ENCODE measurements at regions not wholly inside any gene's neighbourhood (a gene's known extent, or its start where the extent isn't known, plus 50 kb on each side); places are given as distances from the start of the nearest gene placed in this dataset.

- ChIA-PET CTCF (ENCODE audit: partially characterized antibody) (interaction anchor here (1.0 to 2.4 kb wide), 4 partner anchors 8 to 11 kb away, joined by 4 to 11 read pairs (median 6); no protein-coding TSS in a partner anchor), POLR2A (ENCODE audit: partially characterized antibody) (no interaction called here)
- Histone ChIP-seq H2BK120ac (replicated peaks; ENCODE audit: low read depth, low read length) (no peak overlapping the region), H3K56ac (replicated peaks; ENCODE audit: insufficient read length, low read depth, low read length) (no peak overlapping the region), H3K27me3 (replicated peaks in 1 of 4; ENCODE audit: control insufficient read depth in 3 of 4, extremely low read depth in 1 of 4, insufficient read depth in 3 of 4, low read length in 3 of 4) (no peaks in the 10 kb centered on the region), H2BK15ac (ENCODE audit: low read length) (no peak overlapping the region), H3K79me1 (ENCODE audit: low read depth, low read length) (no peaks in the 10 kb centered on the region), H4K91ac (replicated peaks; ENCODE audit: insufficient read length, low read length) (no peak overlapping the region), H2BK12ac (ENCODE audit: low read depth, low read length) (no peak overlapping the region), H2BK5ac (ENCODE audit: low read depth, low read length) (no peak overlapping the region), H3K23ac (ENCODE audit: insufficient read length) (no peak overlapping the region), H3K4me3 (ENCODE audit: extremely low read depth in 1 of 4, insufficient read depth in 2 of 4, low read depth in 3 of 4, low read length in 4 of 4) (no peak overlapping the region), H2AFZ (ENCODE audit: low read length) (no peak overlapping the region), H3K27ac (ENCODE audit: low read depth, low read length) (no peak overlapping the region), H3K4me2 (ENCODE audit: insufficient read depth in 1 of 2, low read depth in 2 of 2, low read length in 2 of 2) (no peak overlapping the region), H4K5ac (ENCODE audit: insufficient read length, low read depth, low read length) (no peak overlapping the region), H4K8ac (ENCODE audit: extremely low read depth, insufficient read depth, low read length) (no peak overlapping the region), H3K4me1 (replicated peaks in 1 of 4; ENCODE audit: control insufficient read depth in 3 of 4, insufficient read depth in 4 of 4, low read length in 3 of 4) (no peaks in the 10 kb centered on the region; a peak in 1 of 7 replicates), H3K9me3 (ENCODE audit: insufficient read depth in 2 of 2, low read depth in 1 of 2, low read length in 1 of 2) (no peaks in the 10 kb centered on the region), H3K18ac (ENCODE audit: extremely low read depth, low read length) (no peak overlapping the region), H3K4ac (replicated peaks; ENCODE audit: insufficient read length, low read depth, low read length) (no peak overlapping the region), H3K36me3 (ENCODE audit: control insufficient read depth in 2 of 4, insufficient read depth in 4 of 4, low read length in 3 of 4) (no peaks in the 10 kb centered on the region), H3K79me2 (ENCODE audit: control insufficient read depth in 1 of 2, insufficient read depth in 2 of 2, low read length in 2 of 2) (no peaks in the 10 kb centered on the region), H3K14ac (ENCODE audit: insufficient read length) (no peak overlapping the region), H2BK20ac (ENCODE audit: low read length) (no peak overlapping the region), H4K20me1 (replicated peaks in 1 of 2; ENCODE audit: control insufficient read depth in 1 of 2, insufficient read depth in 2 of 2, low read length in 2 of 2) (no peaks in the 10 kb centered on the region), H3K9ac (replicated peaks in 1 of 4; ENCODE audit: extremely low read depth in 1 of 4, low read depth in 3 of 4, low read length in 3 of 4) (no peak overlapping the region), H3K23me2 (ENCODE audit: low read depth, low read length) (no peaks in the 10 kb centered on the region), H2AK5ac (ENCODE audit: low read depth, low read length) (no peak overlapping the region)
- FAIRE-seq = no peak
- TF ChIP-seq ATF3 (IDR thresholded peaks at IDR 0.05; ENCODE audit: insufficient read depth, low read depth, low read length) (no peak), RNF2 (IDR thresholded peaks at IDR 0.05; ENCODE audit: borderline replicate concordance, low read depth, low read length, missing control alignments, poor library complexity, severe bottlenecking) (no peak)
- WGBS, 2 experiments (ENCODE audit: extremely low coverage in 1 of 2, insufficient coverage in 1 of 2, insufficient read length in 1 of 2, insufficient replicate concordance in 2 of 2, low coverage in 1 of 2, low lambda C conversion rate in 2 of 2, missing lambda C conversion rate in 1 of 2) = 87% methylated on average over 2 of the region's 2 CpGs; no CpG with 5 or more reads in 1 of the 2 experiments
- no peak for DNase-seq (ENCODE audit: low read depth in 1 of 2, low spot score in 2 of 2)
Observed at GRCh38 chr13:100838387-100838786, 163.8 kb upstream of the TMTC4 start.
